EL (cell line): ENCODE measurements at regions not wholly inside any gene's neighbourhood (a gene's known extent, or its start where the extent isn't known, plus 50 kb on each side); places are given as distances from the start of the nearest gene placed in this dataset.

Experiments used
- DNase-seq: peaks from one replicate; pipeline ENCODE4 v3.0.0-alpha.2; 2016

GRCh38 chr5:174667526-174667925, 56.9 kb upstream of the MSX2 start:
- DNase-seq = no peak

- no peak for DNase-seq
Measured at GRCh38 chr5:174668349-174668748, 56.0 kb upstream of the MSX2 start.
